Embryonic facial prominence (tissue), 1 donor: ENCODE measurements at regions not wholly inside any gene's neighbourhood (a gene's known extent, or its start where the extent isn't known, plus 50 kb on each side); places are given as distances from the start of the nearest gene placed in this dataset.
"Not testable (repeated sequence)": the region's sequence is repeated elsewhere in the genome, so short reads cannot be mapped to it uniquely, and the experiment has no call there.

Experiments
- DNase-seq: peaks from one replicate; pipeline ENCODE4 v3.0.0-alpha.2; 2016; ENCODE audit errors: extremely low spot score

GRCh38 chr12:86959766-86960458 is 703.7 kb upstream of the MGAT4C start:
- DNase-seq: no peak

- DNase-seq: no peak
Measured at GRCh38 chr12:86950444-86950843, 694.3 kb upstream of the MGAT4C start.

- DNase-seq: no peak
Measured at GRCh38 chr12:86950043-86950442, 693.9 kb upstream of the MGAT4C start.

GRCh38 chr12:86948851-86949250 is 692.7 kb upstream of the MGAT4C start:
- DNase-seq: no peak

GRCh38 chr12:86945685-86946196 is 689.5 kb upstream of the MGAT4C start:
- no peak for DNase-seq

- not testable (repeated sequence) for DNase-seq
Measured at GRCh38 chr12:86944197-86944819, 688.1 kb upstream of the MGAT4C start.

- no peak for DNase-seq
Measured at GRCh38 chr12:86931714-86932113, 675.5 kb upstream of the MGAT4C start.

- no peak for DNase-seq
Measured at GRCh38 chr12:86929962-86930361, 673.8 kb upstream of the MGAT4C start.

GRCh38 chr12:86917121-86917520 is 660.9 kb upstream of the MGAT4C start:
- no peak for DNase-seq

GRCh38 chr12:86914721-86915120 is 658.5 kb upstream of the MGAT4C start:
- DNase-seq: no peak

GRCh38 chr12:86911973-86912372 is 655.8 kb upstream of the MGAT4C start:
- no peak for DNase-seq

- DNase-seq: no peak
Measured at GRCh38 chr12:86903159-86903558, 647.0 kb upstream of the MGAT4C start.

GRCh38 chr12:86860776-86861175 is 604.6 kb upstream of the MGAT4C start:
- no peak for DNase-seq

GRCh38 chr12:86852451-86852850 is 596.3 kb upstream of the MGAT4C start:
- no peak for DNase-seq

- no peak for DNase-seq
Measured at GRCh38 chr12:86838711-86839110, 582.5 kb upstream of the MGAT4C start.

- no peak for DNase-seq
Measured at GRCh38 chr12:86838260-86838659, 582.1 kb upstream of the MGAT4C start.

GRCh38 chr12:86837246-86837645 is 581.1 kb upstream of the MGAT4C start:
- DNase-seq: no peak

- DNase-seq: no peak
Measured at GRCh38 chr12:86834217-86834616, 578.0 kb upstream of the MGAT4C start.

GRCh38 chr12:86827409-86827808 is 571.2 kb upstream of the MGAT4C start:
- DNase-seq: no peak

GRCh38 chr12:86826051-86826450 is 569.9 kb upstream of the MGAT4C start:
- DNase-seq: no peak

- no peak for DNase-seq
Measured at GRCh38 chr12:86801439-86801838, 545.2 kb upstream of the MGAT4C start.

GRCh38 chr12:86799616-86800015 is 543.4 kb upstream of the MGAT4C start:
- no peak for DNase-seq

- no peak for DNase-seq
Measured at GRCh38 chr12:86796550-86796949, 540.4 kb upstream of the MGAT4C start.
